CD4-positive, alpha-beta T cell treated with Interleukin-6 for 4 hours (primary cell): ENCODE measurements at regions not wholly inside any gene's neighbourhood (a gene's known extent, or its start where the extent isn't known, plus 50 kb on each side); places are given as distances from the start of the nearest gene placed in this dataset.
"Not testable (repeated sequence)": the region's sequence is repeated elsewhere in the genome, so short reads cannot be mapped to it uniquely, and the experiment has no call there.

Source experiments
- DNase-seq: peaks from one replicate; pipeline ENCODE4 v3.0.0-alpha.2; 2020; ENCODE audit warnings: mixed read lengths

DNA sequence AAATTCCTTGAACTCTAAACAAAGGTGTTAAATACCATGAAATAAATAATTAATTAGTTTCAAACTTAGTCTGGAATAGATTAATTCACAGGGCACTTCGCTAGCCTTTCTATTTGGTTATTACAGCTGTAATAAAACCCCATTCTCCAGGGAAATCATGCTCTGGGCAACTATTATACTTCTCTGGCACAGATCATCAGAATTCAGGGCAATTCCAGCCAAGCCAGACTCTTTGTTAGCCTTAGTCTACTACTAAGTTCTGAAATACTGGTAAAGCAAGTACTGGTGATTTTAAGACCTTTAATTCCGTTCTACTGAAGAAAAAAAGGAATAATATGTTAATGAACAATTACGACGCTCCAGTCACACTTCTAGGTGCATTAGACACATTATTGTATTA is 123.4 kb upstream of the PDE1A start:
- DNase-seq: no peak

- DNase-seq: not testable (repeated sequence)
Measured at GRCh38 chr2:182552232-182552631, 125.4 kb upstream of the PDE1A start.

DNA sequence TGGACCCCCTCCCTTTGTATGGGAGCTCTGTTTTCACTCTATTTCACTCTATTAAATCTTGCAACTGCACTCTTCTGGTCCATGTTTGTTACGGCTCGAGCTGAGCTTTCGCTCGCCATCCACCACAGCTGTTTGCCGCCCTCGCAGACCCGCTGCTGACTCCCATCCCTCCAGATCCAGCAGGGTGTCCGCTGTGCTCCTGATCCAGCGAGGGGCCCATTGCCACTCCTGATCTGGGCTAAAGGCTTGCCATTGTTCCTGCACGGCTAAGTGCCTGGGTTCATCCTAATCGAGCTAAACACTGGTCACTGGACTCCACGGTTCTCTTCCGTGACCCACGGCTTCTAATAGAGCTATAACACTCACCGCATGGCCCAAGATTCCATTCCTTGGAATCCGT is 125.9 kb upstream of the PDE1A start:
- not testable (repeated sequence) for DNase-seq

DNA sequence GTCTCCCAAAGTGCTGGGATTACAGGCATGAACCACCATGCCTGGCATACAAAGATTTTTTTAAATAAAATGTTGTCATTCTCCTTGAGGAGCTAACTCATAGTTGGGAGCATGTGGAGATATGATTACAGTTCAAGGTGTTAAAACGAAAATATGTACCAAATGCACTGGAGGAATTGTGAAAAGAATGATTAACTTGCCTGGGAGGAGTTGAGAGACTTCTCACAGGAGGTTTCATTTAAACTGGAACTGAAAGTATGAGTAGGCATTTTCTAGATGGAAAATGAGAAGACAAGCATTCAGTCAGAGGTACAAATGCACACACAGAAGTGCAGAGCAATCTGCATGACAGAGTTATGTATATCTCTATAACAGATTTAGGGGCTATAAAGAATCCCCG is 126.6 kb upstream of the PDE1A start:
- no peak for DNase-seq

DNA sequence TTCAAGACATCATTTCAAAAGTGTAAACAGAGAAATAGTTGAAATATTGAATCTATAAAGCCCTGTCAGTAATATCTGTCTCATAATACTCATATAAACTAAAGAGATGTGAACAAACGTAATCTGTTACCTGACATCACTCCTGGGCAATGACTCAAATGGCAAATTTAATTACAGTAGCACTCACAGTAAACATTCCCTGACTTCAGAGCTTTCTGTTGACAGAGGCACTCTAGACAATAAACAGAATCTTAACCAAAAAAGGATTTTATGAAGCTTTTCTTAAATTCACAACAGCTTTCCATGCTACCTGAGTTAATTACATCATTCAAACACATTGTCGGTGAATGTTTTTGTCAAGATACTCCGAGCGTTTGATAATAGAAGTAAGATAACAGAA is 128.1 kb upstream of the PDE1A start:
- no peak for DNase-seq

DNA sequence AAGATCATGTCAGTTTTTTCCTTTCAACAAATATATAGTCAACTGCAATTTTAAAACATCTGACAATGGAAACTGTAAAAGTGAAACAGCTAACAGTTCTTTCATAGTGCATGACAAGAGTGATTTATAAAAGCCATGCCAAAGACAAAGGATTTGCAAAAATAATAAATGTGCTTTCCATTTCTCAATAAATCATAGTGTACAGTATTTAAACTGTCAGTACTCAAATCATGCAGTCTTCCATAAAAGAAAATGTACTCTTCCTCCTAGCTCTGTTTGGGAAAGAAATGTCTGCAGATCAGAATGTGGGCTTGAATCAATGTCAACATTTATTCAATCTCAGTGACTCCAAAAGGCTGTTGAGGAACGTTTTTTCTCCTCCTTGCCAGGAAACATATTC is 131.7 kb upstream of the PDE1A start:
- DNase-seq: no peak

GRCh38 chr2:182559623-182560022 is 132.8 kb upstream of the PDE1A start:
- no peak for DNase-seq

- no peak for DNase-seq
Measured at GRCh38 chr2:182565911-182566567, 139.2 kb upstream of the PDE1A start.

- no peak for DNase-seq
Measured at GRCh38 chr2:182573553-182573952, 142.5 kb upstream of the DNAJC10 start.

DNA sequence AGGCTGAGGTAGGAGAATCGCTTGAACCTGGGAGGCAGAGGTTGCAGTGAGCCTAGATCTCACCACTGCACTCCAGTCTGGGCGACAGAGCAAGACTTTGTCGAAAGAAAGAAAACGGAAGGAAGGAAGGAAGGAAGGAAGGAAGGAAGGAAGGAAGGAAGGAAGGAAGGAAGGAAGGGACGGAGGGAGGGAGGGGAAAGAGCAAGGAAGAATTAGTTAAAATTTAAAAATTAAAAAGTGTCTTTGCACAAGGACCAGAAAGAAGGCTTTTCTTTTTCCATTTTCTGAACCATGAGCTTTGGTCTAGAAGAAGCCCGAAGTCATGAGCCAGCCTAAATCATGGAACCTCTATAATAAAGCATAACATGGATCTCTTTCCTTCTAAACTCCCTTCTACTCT is 138.2 kb upstream of the DNAJC10 start:
- DNase-seq: no peak

DNA sequence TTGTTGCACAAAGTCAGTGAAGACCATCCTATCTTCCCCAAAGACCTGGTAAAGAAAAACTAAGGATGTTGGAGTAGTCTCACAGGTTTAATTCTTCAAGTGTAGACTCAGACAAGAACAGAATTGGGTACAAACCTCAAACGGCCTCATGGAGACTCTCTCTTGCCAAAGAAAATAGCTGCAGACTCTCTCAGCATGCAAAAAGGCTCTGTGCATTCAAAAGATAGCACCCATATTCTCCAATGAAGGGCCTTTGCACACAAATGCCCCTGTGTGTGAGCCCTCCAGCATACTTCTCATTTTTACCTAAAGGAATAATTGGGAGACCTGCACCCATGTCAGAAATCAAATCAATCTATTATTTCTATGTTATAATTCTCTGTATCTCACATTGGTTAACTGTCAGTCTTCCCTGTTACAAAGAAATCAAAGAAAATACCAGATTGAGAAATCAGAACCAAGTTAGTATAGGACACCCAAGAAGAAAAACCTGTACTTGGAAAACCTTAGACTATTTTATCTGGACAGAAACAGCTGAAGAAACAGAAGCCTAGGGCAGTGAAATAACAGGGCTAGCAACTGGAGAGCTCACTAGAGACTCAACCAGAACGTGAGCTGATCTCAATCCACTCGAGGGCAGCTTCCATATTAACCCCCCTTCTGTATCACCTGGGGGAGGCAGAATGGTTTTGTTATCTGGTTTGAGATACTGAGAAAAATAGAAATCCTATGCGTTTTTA is 134.7 kb upstream of the DNAJC10 start:
- no peak for DNase-seq

DNA sequence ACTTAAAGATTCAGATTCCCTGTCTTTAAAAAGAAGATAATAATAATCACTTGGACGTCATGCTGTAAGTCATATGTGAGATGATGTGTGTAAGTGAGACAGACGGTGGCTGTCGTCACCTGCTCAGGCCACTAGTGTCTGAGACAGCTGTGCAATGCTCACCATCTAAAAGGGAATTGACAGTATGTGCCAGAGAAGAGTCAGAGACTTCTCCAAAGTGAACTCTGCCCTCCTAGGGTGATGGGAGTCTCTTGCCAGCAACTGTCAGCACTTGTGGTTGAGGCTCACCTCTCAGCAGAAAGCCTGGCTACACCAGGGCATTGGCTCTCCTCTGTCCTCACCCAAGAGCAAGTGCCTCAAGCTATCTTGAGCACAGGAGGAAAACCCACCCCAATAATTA is 131.6 kb upstream of the DNAJC10 start:
- no peak for DNase-seq

- no peak for DNase-seq
Measured at GRCh38 chr2:182585001-182585400, 131.1 kb upstream of the DNAJC10 start.

- DNase-seq: no peak
Measured at GRCh38 chr2:182585430-182585829, 130.6 kb upstream of the DNAJC10 start.

GRCh38 chr2:182586426-182586825 is 129.6 kb upstream of the DNAJC10 start:
- no peak for DNase-seq

- no peak for DNase-seq
Measured at GRCh38 chr2:182587831-182588230, 128.2 kb upstream of the DNAJC10 start.

GRCh38 chr2:182589121-182589520 is 126.9 kb upstream of the DNAJC10 start:
- DNase-seq: no peak

DNA sequence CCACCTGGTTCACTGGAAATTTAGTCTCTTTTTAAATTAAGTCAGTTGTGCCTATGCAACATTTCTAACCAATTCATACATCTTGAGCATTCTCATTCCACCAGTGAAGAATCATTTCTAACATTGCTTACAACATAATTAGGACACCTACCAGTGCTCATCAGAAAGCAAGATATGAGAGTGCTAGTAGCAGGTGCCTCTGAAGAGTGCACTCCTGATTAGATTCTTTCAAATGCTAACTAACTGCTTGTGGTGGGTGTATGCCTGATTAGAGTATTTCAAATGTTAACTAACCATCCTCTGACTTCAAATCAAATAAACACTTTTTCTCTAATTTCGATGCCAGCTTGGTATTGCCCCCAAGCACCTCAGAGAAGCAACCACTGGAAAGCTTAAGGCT is 124.3 kb upstream of the DNAJC10 start:
- DNase-seq: no peak

DNA sequence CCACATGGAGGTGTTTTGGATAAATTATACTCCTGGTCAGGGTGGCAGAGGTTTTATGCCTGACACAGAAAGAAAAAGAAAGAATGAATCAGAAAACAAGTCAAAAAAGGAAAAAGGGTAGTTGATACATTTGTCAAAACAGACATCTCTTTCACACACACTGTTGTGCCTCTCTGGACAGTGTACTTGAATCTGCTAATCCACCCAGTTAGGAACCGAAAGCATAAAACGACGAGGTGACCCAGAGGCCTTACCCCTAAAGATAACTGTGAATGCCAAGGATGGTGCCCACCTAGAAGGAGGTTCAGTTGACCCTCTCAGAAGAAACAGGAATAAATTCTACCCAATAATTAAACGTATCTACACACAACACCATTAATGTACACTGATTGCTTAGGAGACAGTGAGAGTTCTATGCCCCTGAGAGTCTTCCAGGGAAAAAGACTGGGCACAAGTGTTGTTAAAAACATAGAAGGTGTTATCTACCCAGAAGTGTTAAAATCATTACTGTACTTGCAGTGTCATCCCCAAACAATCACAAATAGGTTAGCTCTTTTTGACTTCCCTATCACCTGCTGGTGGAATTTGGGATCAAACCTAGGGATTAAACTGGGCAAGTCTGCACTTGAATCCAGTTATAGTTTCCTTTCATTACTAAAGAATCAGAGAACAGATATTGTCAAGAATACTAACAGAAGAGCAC is 123.2 kb upstream of the DNAJC10 start:
- no peak for DNase-seq

DNA sequence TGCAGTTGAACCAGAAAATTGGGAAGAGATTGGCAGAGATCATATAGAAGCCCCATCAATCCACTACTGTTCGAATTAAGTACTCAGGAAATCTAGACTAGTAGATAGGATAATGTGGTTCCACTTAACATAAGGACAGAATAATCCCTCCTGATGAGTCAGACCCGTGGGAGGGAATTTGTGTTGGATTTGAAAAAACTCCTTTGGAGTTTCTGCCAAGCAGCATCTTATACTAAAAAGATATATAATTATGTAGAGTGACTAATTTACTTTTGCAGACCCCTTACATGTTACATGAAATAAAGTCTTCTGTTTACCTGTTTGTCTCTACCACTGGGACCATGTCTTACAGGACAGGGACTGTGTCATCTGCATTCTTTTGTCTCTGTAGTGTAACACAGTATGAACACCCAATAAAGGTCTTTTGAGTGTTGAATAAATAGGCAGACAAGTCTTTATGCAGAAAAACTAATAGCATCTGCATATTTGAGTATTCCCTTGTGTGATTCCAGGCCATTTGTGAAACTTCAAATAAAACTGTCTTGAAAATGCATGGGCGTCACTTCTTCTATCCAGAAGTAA is 122.6 kb upstream of the DNAJC10 start:
- no peak for DNase-seq

- DNase-seq: no peak
Measured at GRCh38 chr2:182594286-182594685, 121.8 kb upstream of the DNAJC10 start.

DNA sequence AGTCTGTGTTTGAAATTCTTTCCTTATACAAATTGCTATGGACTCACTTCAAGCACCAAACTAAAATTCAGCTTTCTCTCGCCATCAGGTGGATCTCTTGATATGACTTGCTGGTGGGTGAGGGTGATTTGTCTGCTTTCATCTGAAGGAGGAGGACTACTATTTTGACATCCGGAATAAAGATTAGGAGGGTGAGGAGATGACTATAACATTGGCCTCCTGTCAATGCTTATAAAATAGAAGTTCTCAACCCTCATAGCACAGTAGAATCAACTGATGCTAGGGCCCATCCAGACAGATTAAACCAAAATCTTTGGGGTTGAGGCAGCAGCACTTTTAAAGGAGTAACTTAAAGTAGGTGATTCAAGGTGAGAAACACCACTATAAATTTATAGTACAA is 120.4 kb upstream of the DNAJC10 start:
- DNase-seq: no peak

- DNase-seq: no peak
Measured at GRCh38 chr2:182597570-182598295, 118.3 kb upstream of the DNAJC10 start.
